ENCODE measurements at regions not wholly inside any gene's neighbourhood (a gene's known extent, or its start where the extent isn't known, plus 50 kb on each side); places are given as distances from the start of the nearest gene placed in this dataset.

DNA sequence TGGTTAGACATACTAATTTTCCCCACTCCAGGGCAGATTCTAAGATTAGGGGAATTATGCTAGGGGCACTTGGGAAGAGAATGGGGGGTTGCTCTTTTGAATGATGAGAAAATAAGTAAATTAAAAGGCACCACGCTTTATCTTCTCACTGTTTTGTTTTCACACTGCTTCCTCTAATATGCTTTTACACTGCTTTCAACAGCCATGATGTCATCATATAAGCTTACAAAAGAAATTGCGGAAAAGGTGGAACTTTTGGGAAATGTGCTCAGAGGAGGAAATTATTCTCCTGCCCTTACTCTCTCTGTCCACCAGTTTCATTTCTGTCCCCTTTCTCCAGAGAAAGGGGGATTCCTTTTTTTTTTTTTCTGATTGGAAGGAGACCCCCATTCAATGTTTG, 308.2 kb downstream of the TOX3 start:
- H3K36me3 ChIP-seq = no peaks in the 10 kb centered on the region
- H3K4me3 ChIP-seq = no peak overlapping the region
- no peaks in the 10 kb centered on the region for H3K27me3 ChIP-seq
- no peak for DNase-seq (ENCODE audit: low spot score in 2 of 2)
- no peaks in the 10 kb centered on the region for H3K4me1 ChIP-seq
- no peak for TF ChIP-seq POLR2AphosphoS5 (IDR thresholded peaks at IDR 0.05)
- TF ChIP-seq, protein P1, sequence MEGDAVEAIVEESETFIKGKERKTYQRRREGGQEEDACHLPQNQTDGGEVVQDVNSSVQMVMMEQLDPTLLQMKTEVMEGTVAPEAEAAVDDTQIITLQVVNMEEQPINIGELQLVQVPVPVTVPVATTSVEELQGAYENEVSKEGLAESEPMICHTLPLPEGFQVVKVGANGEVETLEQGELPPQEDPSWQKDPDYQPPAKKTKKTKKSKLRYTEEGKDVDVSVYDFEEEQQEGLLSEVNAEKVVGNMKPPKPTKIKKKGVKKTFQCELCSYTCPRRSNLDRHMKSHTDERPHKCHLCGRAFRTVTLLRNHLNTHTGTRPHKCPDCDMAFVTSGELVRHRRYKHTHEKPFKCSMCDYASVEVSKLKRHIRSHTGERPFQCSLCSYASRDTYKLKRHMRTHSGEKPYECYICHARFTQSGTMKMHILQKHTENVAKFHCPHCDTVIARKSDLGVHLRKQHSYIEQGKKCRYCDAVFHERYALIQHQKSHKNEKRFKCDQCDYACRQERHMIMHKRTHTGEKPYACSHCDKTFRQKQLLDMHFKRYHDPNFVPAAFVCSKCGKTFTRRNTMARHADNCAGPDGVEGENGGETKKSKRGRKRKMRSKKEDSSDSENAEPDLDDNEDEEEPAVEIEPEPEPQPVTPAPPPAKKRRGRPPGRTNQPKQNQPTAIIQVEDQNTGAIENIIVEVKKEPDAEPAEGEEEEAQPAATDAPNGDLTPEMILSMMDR (IDR thresholded peaks at IDR 0.05) = no peak
- TF ChIP-seq POLR2A (IDR thresholded peaks at IDR 0.05) = no peak
- no peaks in the 10 kb centered on the region for H3K9me3 ChIP-seq
- no peak overlapping the region for H3K27ac ChIP-seq
- intact Hi-C loops (cut with DNase I; ENCODE audit: low total_unique reads) = no loop called here

DNA sequence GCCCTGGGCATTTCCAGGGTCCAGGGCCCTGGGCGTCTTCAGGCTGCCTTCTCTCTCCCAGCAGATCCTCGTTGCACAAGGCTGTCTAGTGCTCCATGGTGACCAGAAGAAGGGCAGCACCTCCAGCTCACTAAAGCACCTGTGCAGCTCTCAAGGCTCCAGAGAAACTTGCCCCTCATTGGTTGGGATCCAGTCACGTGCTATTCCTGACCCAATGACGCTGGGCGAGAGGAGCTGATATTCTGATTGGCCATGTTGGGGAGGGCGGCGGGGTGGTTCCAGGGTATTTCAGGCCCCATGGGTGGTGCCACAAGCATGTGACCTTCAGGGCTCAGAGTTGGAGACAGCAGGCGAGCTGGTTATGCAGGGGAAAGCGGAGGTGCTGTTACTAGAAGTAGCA, 309.1 kb downstream of the TOX3 start:
- H3K9me3 ChIP-seq = no peaks in the 10 kb centered on the region
- TF ChIP-seq POLR2A (IDR thresholded peaks at IDR 0.05) = no peak
- no peaks in the 10 kb centered on the region for H3K4me1 ChIP-seq
- no peak overlapping the region for H3K27ac ChIP-seq
- H3K36me3 ChIP-seq = no peaks in the 10 kb centered on the region
- no peak for DNase-seq (ENCODE audit: low spot score in 2 of 2)
- intact Hi-C loops (cut with DNase I; ENCODE audit: low total_unique reads) = no loop called here
- H3K27me3 ChIP-seq = no peaks in the 10 kb centered on the region
- H3K4me3 ChIP-seq = no peak overlapping the region

DNA sequence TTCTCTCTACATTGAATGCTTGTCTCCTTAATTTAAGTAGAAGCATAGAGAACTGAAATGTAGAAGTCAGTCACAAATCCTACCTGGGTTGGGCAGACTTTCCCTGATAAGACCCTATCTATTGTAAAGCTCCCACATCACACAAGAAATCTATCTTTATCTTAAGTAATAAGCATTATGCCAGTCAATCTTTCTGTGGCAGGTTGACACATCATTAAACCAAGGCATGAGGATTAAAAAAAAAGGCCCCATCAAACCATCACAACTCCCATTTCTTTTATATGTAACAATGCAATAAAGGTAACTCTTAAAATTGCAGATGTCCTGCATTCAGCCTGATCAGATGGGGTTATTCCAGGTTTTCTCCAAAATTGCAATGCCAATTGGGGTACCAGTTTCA, 311.8 kb downstream of the TOX3 start:
- Histone ChIP-seq H3K4me1 (no peaks in the 10 kb centered on the region), H3K27ac (no peak overlapping the region), H3K4me3 (no peak overlapping the region), H3K36me3 (no peaks in the 10 kb centered on the region), H3K27me3 (no peaks in the 10 kb centered on the region), H3K9me3 (no peaks in the 10 kb centered on the region)
- no peak for DNase-seq (ENCODE audit: low spot score in 2 of 2)
- TF ChIP-seq POLR2AphosphoS5 (IDR thresholded peaks at IDR 0.05) (no peak), POLR2A (IDR thresholded peaks at IDR 0.05) (no peak)
- TF ChIP-seq, protein P1 (IDR thresholded peaks at IDR 0.05) = no peak
- intact Hi-C loops (cut with DNase I; ENCODE audit: low total_unique reads) = no loop called here

DNA sequence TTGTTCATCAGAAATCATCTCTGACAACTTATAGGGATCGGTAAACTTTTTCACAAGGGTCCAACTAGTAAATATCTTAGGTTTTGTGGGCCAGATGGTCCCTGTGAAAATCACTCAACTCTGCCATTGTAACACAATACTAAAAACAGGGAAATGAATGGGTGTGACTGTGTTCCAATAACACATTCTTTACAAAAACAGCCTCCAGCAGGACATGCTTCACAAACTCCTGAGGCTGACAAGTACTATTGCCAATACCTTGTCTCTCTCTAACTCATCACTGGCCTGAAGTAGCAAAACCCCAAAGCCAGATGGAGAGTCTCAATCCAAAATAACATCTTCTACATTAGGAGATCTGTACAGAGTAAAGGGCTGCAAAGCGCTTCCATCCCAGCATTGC, 312.3 kb downstream of the TOX3 start:
- TF ChIP-seq, protein P1 (IDR thresholded peaks at IDR 0.05) = no peak
- TF ChIP-seq POLR2A (IDR thresholded peaks at IDR 0.05) = no peak
- no peak for TF ChIP-seq POLR2AphosphoS5 (IDR thresholded peaks at IDR 0.05)
- H3K4me1 ChIP-seq = no peaks in the 10 kb centered on the region
- DNase-seq (ENCODE audit: low spot score in 2 of 2) = no peak
- H3K27me3 ChIP-seq = no peaks in the 10 kb centered on the region
- H3K9me3 ChIP-seq = no peaks in the 10 kb centered on the region
- no peak overlapping the region for H3K4me3 ChIP-seq
- no peaks in the 10 kb centered on the region for H3K36me3 ChIP-seq
- intact Hi-C loops (cut with DNase I; ENCODE audit: low total_unique reads) = no loop called here
- H3K27ac ChIP-seq = no peak overlapping the region

DNA sequence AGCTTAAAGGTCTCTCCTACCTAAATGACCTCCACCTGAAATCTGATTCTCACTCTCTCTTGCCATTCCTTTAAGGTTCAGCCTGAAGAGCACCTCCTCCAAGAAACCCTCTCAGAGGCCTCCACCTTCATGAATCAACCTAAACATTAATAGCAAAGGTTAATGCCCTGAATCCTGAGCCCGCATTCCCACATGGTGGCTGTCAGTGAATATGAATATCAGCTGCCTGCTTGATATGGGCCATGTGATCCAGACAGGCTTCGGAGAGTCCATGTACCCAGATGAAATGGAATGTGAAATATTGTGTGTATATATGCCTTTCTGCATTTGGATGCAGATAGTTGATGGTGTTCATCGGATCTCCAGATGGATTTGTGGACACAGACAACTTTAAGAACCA, 317.5 kb downstream of the TOX3 start:
- no peak for DNase-seq (ENCODE audit: low spot score in 2 of 2)
- TF ChIP-seq POLR2A (IDR thresholded peaks at IDR 0.05) (no peak), POLR2AphosphoS5 (IDR thresholded peaks at IDR 0.05) (no peak)
- TF ChIP-seq, protein P1 (IDR thresholded peaks at IDR 0.05) = no peak
- Histone ChIP-seq H3K4me3 (no peak overlapping the region), H3K9me3 (no peaks in the 10 kb centered on the region), H3K36me3 (no peaks in the 10 kb centered on the region), H3K27me3 (no peaks in the 10 kb centered on the region), H3K27ac (no peak overlapping the region), H3K4me1 (no peaks in the 10 kb centered on the region)
- intact Hi-C loops (cut with DNase I; ENCODE audit: low total_unique reads) = loop anchor here (5.0 kb wide), 1 partner anchor 528 kb away; no protein-coding TSS in a partner anchor

DNA sequence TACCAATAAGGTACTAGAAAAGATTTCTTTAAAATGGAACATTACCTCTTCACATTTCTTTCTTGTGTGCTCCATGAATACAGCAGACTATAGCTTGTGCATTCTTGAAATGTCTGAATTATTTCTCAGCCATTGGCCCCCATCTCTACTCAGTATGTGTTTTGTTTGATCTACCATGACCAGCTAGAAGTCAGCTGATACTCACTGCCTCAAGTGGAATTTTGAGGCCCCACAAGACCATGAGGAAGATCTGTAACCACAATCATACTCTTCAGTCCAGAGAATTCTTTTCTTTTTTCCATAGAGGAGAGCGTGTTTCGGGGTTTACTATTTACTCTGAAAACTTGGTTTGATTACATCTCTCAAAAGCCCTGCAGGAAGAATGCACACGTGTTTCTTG, 319.1 kb downstream of the TOX3 start:
- no peaks in the 10 kb centered on the region for H3K27me3 ChIP-seq
- H3K4me3 ChIP-seq = no peak overlapping the region
- H3K27ac ChIP-seq = no peak overlapping the region
- H3K4me1 ChIP-seq = no peaks in the 10 kb centered on the region
- intact Hi-C loops (cut with DNase I; ENCODE audit: low total_unique reads) = loop anchor here (5.0 kb wide), 1 partner anchor 529 kb away; no protein-coding TSS in a partner anchor
- no peak for DNase-seq (ENCODE audit: low spot score in 2 of 2)
- TF ChIP-seq POLR2AphosphoS5 (IDR thresholded peaks at IDR 0.05) = no peak
- TF ChIP-seq POLR2A (IDR thresholded peaks at IDR 0.05) = no peak
- TF ChIP-seq, protein P1 (IDR thresholded peaks at IDR 0.05) = no peak
- peaks cover 0 to 4% of the 10 kb centered on the region in 2 donors for H3K9me3 ChIP-seq
- H3K36me3 ChIP-seq = no peaks in the 10 kb centered on the region

Measured in breast epithelium (tissue), 4 donors.